ENCODE measurements at regions not wholly inside any gene's neighbourhood (a gene's known extent, or its start where the extent isn't known, plus 50 kb on each side); places are given as distances from the start of the nearest gene placed in this dataset.
A peak's percentile ranks its signal among the peaks of the same experiment; 100 is the strongest.

DNA sequence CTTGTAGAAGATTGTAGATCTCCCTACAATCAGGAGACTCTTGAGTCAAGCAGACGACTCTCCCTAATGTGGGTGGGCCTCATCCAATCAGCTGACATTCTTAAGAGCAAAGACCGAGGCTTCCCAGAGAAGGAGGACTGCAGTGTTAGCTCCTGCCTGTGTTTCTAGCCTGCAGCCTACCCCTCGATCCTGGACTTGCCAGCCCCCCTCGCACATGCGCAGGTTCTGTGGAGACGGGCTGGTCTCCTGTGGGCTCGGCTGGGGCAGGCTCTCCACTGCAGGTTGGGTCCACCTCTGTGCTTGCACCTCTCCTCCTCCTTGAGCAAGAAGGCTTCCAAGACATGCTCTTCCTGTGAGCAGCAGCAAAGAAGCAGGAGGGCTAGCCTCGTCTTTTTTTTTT is 185.2 kb upstream of the SOX1 start:
- Mint-ChIP-seq H3K36me3 (ENCODE audit: unreplicated experiment) (no peaks in the 10 kb centered on the region), H3K27me3 (ENCODE audit: unreplicated experiment) (no peaks in the 10 kb centered on the region), H3K9me3 (ENCODE audit: unreplicated experiment) (peaks cover 17% of the 10 kb centered on the region), H3K4me3 (ENCODE audit: unreplicated experiment) (no peak overlapping the region), H3K4me1 (ENCODE audit: unreplicated experiment) (no peaks in the 10 kb centered on the region), H3K27ac (ENCODE audit: unreplicated experiment) (no peak overlapping the region)
- no peak for TF ChIP-seq CTCF (IDR thresholded peaks at IDR 0.05)
- peak; percentile 60 for DNase-seq (ENCODE audit: extremely low spot score, unreplicated experiment)

GRCh38 chr13:111882351-111882750 is 184.6 kb upstream of the SOX1 start:
- peak; percentile 60 for DNase-seq (ENCODE audit: extremely low spot score, unreplicated experiment)
- H3K36me3 Mint-ChIP-seq (ENCODE audit: unreplicated experiment): no peaks in the 10 kb centered on the region
- no peak overlapping the region for H3K4me3 Mint-ChIP-seq (ENCODE audit: unreplicated experiment)
- no peak overlapping the region for H3K27ac Mint-ChIP-seq (ENCODE audit: unreplicated experiment)
- no peaks in the 10 kb centered on the region for H3K4me1 Mint-ChIP-seq (ENCODE audit: unreplicated experiment)
- H3K27me3 Mint-ChIP-seq (ENCODE audit: unreplicated experiment): no peaks in the 10 kb centered on the region
- peaks cover 12% of the 10 kb centered on the region for H3K9me3 Mint-ChIP-seq (ENCODE audit: unreplicated experiment)
- TF ChIP-seq CTCF (IDR thresholded peaks at IDR 0.05): no peak

- DNase-seq (ENCODE audit: extremely low spot score, unreplicated experiment): peak; percentile 67
- Mint-ChIP-seq H3K27me3 (ENCODE audit: unreplicated experiment) (peaks cover 2% of the 10 kb centered on the region), H3K4me1 (ENCODE audit: unreplicated experiment) (no peaks in the 10 kb centered on the region), H3K36me3 (ENCODE audit: unreplicated experiment) (no peaks in the 10 kb centered on the region), H3K27ac (ENCODE audit: unreplicated experiment) (no peak overlapping the region), H3K4me3 (ENCODE audit: unreplicated experiment) (no peak overlapping the region), H3K9me3 (ENCODE audit: unreplicated experiment) (peaks cover 8% of the 10 kb centered on the region)
- no peak for TF ChIP-seq CTCF (IDR thresholded peaks at IDR 0.05)
These were observed 183.2 kb upstream of the SOX1 start for GRCh38 chr13:111883571-111884343.

DNA sequence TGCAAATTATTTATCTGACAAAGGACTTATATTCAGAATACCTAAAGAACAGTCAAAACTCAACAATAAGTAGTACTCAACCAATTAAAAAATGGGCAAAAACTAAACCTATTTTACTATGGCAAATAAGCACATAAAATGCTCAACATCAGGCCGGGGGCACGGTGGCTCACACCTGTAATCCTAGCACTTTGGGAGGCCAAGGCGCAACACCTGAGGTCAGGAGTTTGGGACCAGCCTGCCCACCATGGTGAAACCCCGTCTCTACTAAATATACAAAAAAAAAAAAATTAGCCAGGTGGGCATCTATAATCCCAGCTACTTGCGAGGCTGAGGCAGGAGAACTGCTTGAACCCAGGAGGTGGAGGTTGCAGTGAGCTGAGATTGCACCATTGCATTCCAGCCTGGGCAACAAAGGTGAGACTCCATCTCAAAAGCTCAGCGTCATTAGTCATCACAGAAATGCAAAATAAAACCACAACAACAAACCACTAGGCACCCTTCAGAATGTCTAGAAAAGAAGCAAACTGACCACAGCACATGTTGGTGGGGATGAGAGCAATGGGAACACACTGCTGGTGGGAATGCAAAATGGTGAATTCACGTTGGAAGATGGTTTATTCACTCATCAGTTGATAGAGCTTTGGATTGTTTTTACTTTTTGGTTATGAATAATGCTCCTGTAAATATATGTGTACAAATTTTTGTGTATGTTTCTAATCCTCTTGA is 180.6 kb upstream of the SOX1 start:
- Mint-ChIP-seq H3K9me3 (ENCODE audit: unreplicated experiment) (peaks cover 16% of the 10 kb centered on the region), H3K4me1 (ENCODE audit: unreplicated experiment) (no peaks in the 10 kb centered on the region), H3K4me3 (ENCODE audit: unreplicated experiment) (no peak overlapping the region), H3K36me3 (ENCODE audit: unreplicated experiment) (no peaks in the 10 kb centered on the region), H3K27ac (ENCODE audit: unreplicated experiment) (no peak overlapping the region), H3K27me3 (ENCODE audit: unreplicated experiment) (peaks cover 15% of the 10 kb centered on the region)
- no peak for TF ChIP-seq CTCF (IDR thresholded peaks at IDR 0.05)
- peak; percentile 62 for DNase-seq (ENCODE audit: extremely low spot score, unreplicated experiment)

DNA sequence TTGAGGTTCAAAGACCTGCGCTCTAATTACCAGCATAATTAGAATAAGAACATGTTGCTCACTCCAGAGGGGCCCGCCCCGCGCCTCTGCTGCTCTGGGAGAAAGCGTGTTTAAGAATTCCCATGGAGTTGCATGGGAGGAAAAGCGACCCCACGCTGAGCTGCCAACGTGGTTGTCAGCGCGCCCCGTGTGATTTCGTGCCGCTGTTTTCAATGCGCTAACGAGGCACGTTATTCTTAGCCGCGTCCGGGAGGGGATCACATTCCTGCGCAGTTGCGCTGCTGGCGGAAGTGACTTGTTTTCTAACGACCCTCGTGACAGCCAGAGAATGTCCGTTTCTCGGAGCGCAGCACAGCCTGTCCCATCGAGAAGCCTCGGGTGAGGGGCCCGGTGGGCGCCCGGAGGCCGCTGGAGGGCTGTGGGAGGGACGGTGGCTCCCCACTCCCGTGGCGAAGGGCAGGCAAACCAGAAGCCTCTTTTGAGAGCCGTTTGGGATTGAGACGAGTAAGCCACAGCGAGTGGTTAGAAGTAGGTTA is 173.8 kb upstream of the SOX1 start:
- TF ChIP-seq CTCF (IDR thresholded peaks at IDR 0.05): no peak
- peaks cover 19% of the 10 kb centered on the region for H3K4me1 Mint-ChIP-seq (ENCODE audit: unreplicated experiment)
- peaks cover 16% of the 10 kb centered on the region for H3K9me3 Mint-ChIP-seq (ENCODE audit: unreplicated experiment)
- H3K36me3 Mint-ChIP-seq (ENCODE audit: unreplicated experiment): no peaks in the 10 kb centered on the region
- H3K27me3 Mint-ChIP-seq (ENCODE audit: unreplicated experiment): peaks cover 23% of the 10 kb centered on the region
- H3K27ac Mint-ChIP-seq (ENCODE audit: unreplicated experiment): peak overlapping the region; percentile 87
- peak overlapping the region; percentile 75 for H3K4me3 Mint-ChIP-seq (ENCODE audit: unreplicated experiment)
- peak; percentile 86 for DNase-seq (ENCODE audit: extremely low spot score, unreplicated experiment)

Data from osteocyte (in vitro differentiated cells).